ENCODE measurements at regions not wholly inside any gene's neighbourhood (a gene's known extent, or its start where the extent isn't known, plus 50 kb on each side); places are given as distances from the start of the nearest gene placed in this dataset.

GRCh38 chr5:50969151-50970031 lies 303.0 kb downstream of the PARP8 start:
- TF ChIP-seq FOXK2 (IDR thresholded peaks at IDR 0.05): no peak
- TF ChIP-seq FOXM1 (IDR thresholded peaks at IDR 0.05; ENCODE audit: borderline replicate concordance): no peak
- no peak for TF ChIP-seq PKNOX1 (IDR thresholded peaks at IDR 0.05)
- no peak for TF ChIP-seq ARNT (IDR thresholded peaks at IDR 0.05)
- TF ChIP-seq CTBP1 (IDR thresholded peaks at IDR 0.05; ENCODE audit: borderline replicate concordance): no peak
- no peak for TF ChIP-seq HDGF (IDR thresholded peaks at IDR 0.05; ENCODE audit: borderline replicate concordance)
